ENCODE measurements at regions not wholly inside any gene's neighbourhood (a gene's known extent, or its start where the extent isn't known, plus 50 kb on each side); places are given as distances from the start of the nearest gene placed in this dataset.
"Not testable (repeated sequence)": the region's sequence is repeated elsewhere in the genome, so short reads cannot be mapped to it uniquely, and the experiment has no call there.

DNA sequence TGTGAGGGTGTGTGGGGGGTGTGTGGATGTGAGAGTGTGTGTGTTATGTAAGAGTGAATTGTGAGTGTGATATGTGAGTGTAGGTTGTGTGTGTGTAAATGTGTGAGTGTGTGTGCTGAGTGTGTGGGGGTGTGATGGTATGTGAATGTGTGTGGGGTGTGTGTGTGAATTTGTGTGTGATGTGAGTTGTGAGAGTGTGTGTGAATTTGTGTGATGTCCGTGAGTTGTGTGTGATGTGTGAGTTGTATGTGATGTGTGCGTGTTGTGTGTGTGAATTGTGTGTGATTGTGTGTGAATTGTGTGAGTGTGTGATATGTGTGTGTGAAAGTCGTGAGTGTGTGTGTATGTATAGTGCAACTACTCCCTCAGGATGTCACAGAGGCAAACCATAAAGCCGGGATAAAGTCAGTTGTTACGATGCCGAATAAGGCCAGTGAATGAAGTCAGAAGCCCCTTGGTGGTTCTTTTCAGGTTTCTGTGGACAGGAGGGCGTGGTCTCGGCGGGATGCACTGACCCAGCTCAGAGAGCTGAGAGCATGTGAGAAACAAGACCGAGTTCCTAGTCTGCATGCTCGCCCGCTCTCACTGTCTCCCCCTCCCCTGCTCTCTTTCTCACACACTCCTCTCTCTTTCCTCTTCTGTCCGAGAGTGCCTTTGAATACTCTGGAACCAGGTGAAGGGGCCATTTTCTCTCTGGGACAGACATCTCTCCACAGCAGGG, 71.8 kb upstream of the MAX start:
- WGBS, 2 experiments (ENCODE audit: low coverage in 1 of 2, low lambda C conversion rate in 2 of 2, missing lambda C conversion rate in 2 of 2): 51% methylated on average over 13 of the region's 13 CpGs
- no peak for DNase-seq
- H3K4me1 ChIP-seq (ENCODE audit: insufficient read depth): peaks cover 13% of the 10 kb centered on the region
- H3F3A ChIP-seq (ENCODE audit: insufficient read depth): peaks cover 9% of the 10 kb centered on the region; the same call in 1 of the 2 replicates
- H3K79me2 ChIP-seq (ENCODE audit: insufficient read depth): no peaks in the 10 kb centered on the region
- no peaks in the 10 kb centered on the region for H3K9me3 ChIP-seq (ENCODE audit: low read depth)
- no peak overlapping the region for H3K4me2 ChIP-seq (ENCODE audit: unreplicated experiment)
- H3K27ac ChIP-seq: no peak overlapping the region
- H3K36me3 ChIP-seq (ENCODE audit: low read depth): no peaks in the 10 kb centered on the region
- no peaks in the 10 kb centered on the region for H3K9me2 ChIP-seq (ENCODE audit: insufficient read depth)
- H2AFZ ChIP-seq: peak overlapping the region; percentile 31; the same call in 1 of the 2 replicates
- no peaks in the 10 kb centered on the region for H3K27me3 ChIP-seq (replicated peaks; ENCODE audit: insufficient read depth)
- in situ Hi-C loops (cut with MboI): loop anchor here (25.0 kb wide), 1 partner anchor 888 kb away; no protein-coding TSS in a partner anchor
- TF ChIP-seq EZH2phosphoT487 (IDR thresholded peaks at IDR 0.05; ENCODE audit: insufficient read depth, low read depth): no peak
- no peak for TF ChIP-seq EZH2 (IDR thresholded peaks at IDR 0.05; ENCODE audit: insufficient read depth, poor library complexity, severe bottlenecking)
- H3K4me3 ChIP-seq: no peak overlapping the region
- no peak overlapping the region for H3K9ac ChIP-seq
- H4K20me1 ChIP-seq (ENCODE audit: insufficient read depth): no peaks in the 10 kb centered on the region

DNA sequence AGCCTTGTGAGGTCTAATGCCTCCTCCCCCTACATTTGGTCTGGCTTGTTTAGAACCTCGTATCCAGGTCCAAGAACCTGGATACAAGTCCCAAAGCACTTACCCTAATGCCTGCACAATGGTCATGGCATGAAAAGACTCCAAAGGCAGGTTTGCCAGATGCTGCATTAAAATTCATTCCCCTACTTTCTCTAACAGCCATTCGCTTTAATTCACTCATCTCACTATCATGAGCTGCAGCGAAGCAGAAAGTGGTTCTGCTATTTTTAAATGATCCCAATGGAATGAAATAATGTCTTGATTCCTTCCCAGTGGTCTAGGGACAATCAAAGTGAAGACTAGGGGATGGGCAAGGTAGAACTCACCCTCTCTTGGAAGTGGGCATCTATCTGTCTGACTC, 72.5 kb upstream of the MAX start:
- H4K20me1 ChIP-seq (ENCODE audit: insufficient read depth): no peaks in the 10 kb centered on the region
- H3F3A ChIP-seq (ENCODE audit: insufficient read depth): peaks cover 7% of the 10 kb centered on the region
- H3K4me3 ChIP-seq: no peak overlapping the region
- peaks cover 10% of the 10 kb centered on the region for H3K4me1 ChIP-seq (ENCODE audit: insufficient read depth)
- 95 to 98% methylated on average over 3 of the region's 3 CpGs for WGBS, 2 experiments (ENCODE audit: low coverage in 1 of 2, low lambda C conversion rate in 2 of 2, missing lambda C conversion rate in 2 of 2)
- no peak for TF ChIP-seq EZH2phosphoT487 (IDR thresholded peaks at IDR 0.05; ENCODE audit: insufficient read depth, low read depth)
- no peak for TF ChIP-seq EZH2 (IDR thresholded peaks at IDR 0.05; ENCODE audit: insufficient read depth, poor library complexity, severe bottlenecking)
- in situ Hi-C loops (cut with MboI): loop anchor here (25.0 kb wide), 1 partner anchor 888 kb away; no protein-coding TSS in a partner anchor
- H3K4me2 ChIP-seq (ENCODE audit: unreplicated experiment): no peak overlapping the region
- no peaks in the 10 kb centered on the region for H3K36me3 ChIP-seq (ENCODE audit: low read depth)
- DNase-seq: no peak
- H3K9me3 ChIP-seq (ENCODE audit: low read depth): no peaks in the 10 kb centered on the region
- no peak overlapping the region for H3K27ac ChIP-seq
- H3K27me3 ChIP-seq (replicated peaks; ENCODE audit: insufficient read depth): no peaks in the 10 kb centered on the region
- no peaks in the 10 kb centered on the region for H3K79me2 ChIP-seq (ENCODE audit: insufficient read depth)
- H3K9me2 ChIP-seq (ENCODE audit: insufficient read depth): no peaks in the 10 kb centered on the region
- no peak overlapping the region for H3K9ac ChIP-seq
- no peak overlapping the region; the same call in 1 of the 2 replicates for H2AFZ ChIP-seq

- Histone ChIP-seq H3K79me2 (ENCODE audit: insufficient read depth) (no peaks in the 10 kb centered on the region), H3K9ac (no peak overlapping the region), H3K4me3 (no peak overlapping the region), H2AFZ (no peak overlapping the region), H3K27me3 (replicated peaks; ENCODE audit: insufficient read depth) (no peaks in the 10 kb centered on the region), H3K9me2 (ENCODE audit: insufficient read depth) (no peaks in the 10 kb centered on the region), H3K36me3 (ENCODE audit: low read depth) (no peaks in the 10 kb centered on the region), H3K4me2 (ENCODE audit: unreplicated experiment) (no peak overlapping the region), H3F3A (ENCODE audit: insufficient read depth) (peaks cover 21% of the 10 kb centered on the region), H3K27ac (no peak overlapping the region), H4K20me1 (ENCODE audit: insufficient read depth) (no peaks in the 10 kb centered on the region), H3K9me3 (ENCODE audit: low read depth) (no peaks in the 10 kb centered on the region), H3K4me1 (ENCODE audit: insufficient read depth) (peaks cover 14% of the 10 kb centered on the region)
- in situ Hi-C loops (cut with MboI): no loop called here
- peak; percentile 19 for DNase-seq
- TF ChIP-seq EZH2phosphoT487 (IDR thresholded peaks at IDR 0.05; ENCODE audit: insufficient read depth, low read depth) (no peak), EZH2 (IDR thresholded peaks at IDR 0.05; ENCODE audit: insufficient read depth, poor library complexity, severe bottlenecking) (no peak)
- 64 to 66% methylated on average over 4 of the region's 4 CpGs for WGBS, 2 experiments (ENCODE audit: low coverage in 1 of 2, low lambda C conversion rate in 2 of 2, missing lambda C conversion rate in 2 of 2)
Measured at GRCh38 chr14:65177551-65177950, 75.2 kb upstream of the MAX start.

DNA sequence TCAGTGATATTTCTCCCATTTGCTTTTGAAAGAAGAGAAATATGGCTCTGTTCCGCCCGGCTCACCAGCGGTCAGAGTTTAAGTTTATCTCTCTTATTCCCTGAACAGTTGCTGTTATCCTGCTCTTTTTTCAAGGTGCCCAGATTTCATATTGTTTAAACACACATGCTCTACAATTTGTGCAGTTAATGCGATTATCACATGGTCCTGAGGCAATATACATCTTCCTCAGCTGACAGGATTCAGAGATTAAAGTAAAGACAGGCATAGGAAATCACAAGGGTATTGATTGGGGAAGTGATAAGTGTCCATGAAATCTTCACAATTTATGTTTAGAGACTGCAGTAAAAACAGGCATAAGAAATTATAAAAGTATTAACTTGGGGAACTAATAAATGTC, 76.9 kb upstream of the MAX start:
- DNase-seq; H3K9me2 ChIP-seq (ENCODE audit: insufficient read depth); H3K4me2 ChIP-seq (ENCODE audit: unreplicated experiment); H3K79me2 ChIP-seq (ENCODE audit: insufficient read depth); H3K9ac ChIP-seq; H2AFZ ChIP-seq; H4K20me1 ChIP-seq (ENCODE audit: insufficient read depth); H3K4me3 ChIP-seq; H3K27me3 ChIP-seq (replicated peaks; ENCODE audit: insufficient read depth); H3K27ac ChIP-seq; in situ Hi-C loops (cut with MboI); H3K36me3 ChIP-seq (ENCODE audit: low read depth); H3K9me3 ChIP-seq (ENCODE audit: low read depth): not testable (repeated sequence)
- H3F3A ChIP-seq (ENCODE audit: insufficient read depth): peaks cover 21% of the 10 kb centered on the region
- WGBS, 2 experiments (ENCODE audit: low coverage in 1 of 2, low lambda C conversion rate in 2 of 2, missing lambda C conversion rate in 2 of 2): 98 to 100% methylated on average over 4 of the region's 4 CpGs
- H3K4me1 ChIP-seq (ENCODE audit: insufficient read depth): peaks cover 20% of the 10 kb centered on the region
